B cell (primary cell): ENCODE measurements at regions not wholly inside any gene's neighbourhood (a gene's known extent, or its start where the extent isn't known, plus 50 kb on each side); places are given as distances from the start of the nearest gene placed in this dataset.

Source experiments
- ATAC-seq: fragments of 200-7000 bp; cut with Tn5 transposase; one replicate; pipeline ENCODE4 v1.10.0; 2021; ENCODE audit warnings: low read depth, mild to moderate bottlenecking, moderate number of reproducible peaks, moderate library complexity
- CTCF ChIA-PET: fragments of 350-600 bp; sonication (Branson Sonifier 250); formaldehyde crosslinking; loops from one replicate; lab custom pipeline; 2021; ENCODE audit warnings: antibody characterized with exemption, inconsistent platforms; lab: Charles Lee
- POLR2A ChIA-PET: fragments of 350-600 bp; sonication (Branson Sonifier 250); formaldehyde crosslinking; loops from one replicate; lab custom pipeline; 2021; ENCODE audit warnings: antibody characterized with exemption; lab: Charles Lee
- DNase-seq: peaks from one replicate; pipeline ENCODE4 v3.0.0; 2013
- H2AFZ ChIP-seq: 2 replicates; pipeline ENCODE4 v1.6.1; 2012; ENCODE audit warnings: mild to moderate bottlenecking, low read depth, low read length; ENCODE audit not compliant: insufficient read depth, poor library complexity, severe bottlenecking
- H3K27ac ChIP-seq, 2 donors: 1 replicate in 1 of 2; 2 replicates in 1 of 2; pipeline ENCODE4 v1.5.1; 2012 to 2013; ENCODE audit warnings: low read length in 2 of 2, mild to moderate bottlenecking in 2 of 2, moderate library complexity in 1 of 2
- H3K27me3 ChIP-seq, 4 experiments: fragments of 200-600 bp in 1 of 4; sonication (generic) in 1 of 4; replicated peaks in 1 of 4; 1 replicate in 2 of 4; 2 replicates in 2 of 4; pipeline versions ENCODE4 v1.6.1 to v1.7.0; 2013 to 2016; ENCODE audit warnings: low read length in 3 of 4, mild to moderate bottlenecking in 2 of 4, mixed read lengths in 1 of 4, moderate library complexity in 1 of 4; ENCODE audit not compliant: insufficient read depth in 4 of 4, control insufficient read depth in 3 of 4; ENCODE audit errors: control extremely low read depth in 1 of 4
- H3K36me3 ChIP-seq, 2 experiments: replicated peaks in 1 of 2; 1 replicate in 1 of 2; 2 replicates in 1 of 2; pipeline versions ENCODE4 v1.6.1 to v1.7.1; 2013; ENCODE audit warnings: low read length in 1 of 2; ENCODE audit not compliant: insufficient read depth in 2 of 2, control insufficient read depth in 1 of 2; ENCODE audit errors: control extremely low read depth in 1 of 2, extremely low read depth in 1 of 2
- H3K4me1 ChIP-seq, 2 donors: fragments of 200-600 bp in 1 of 2; sonication (generic) in 1 of 2; 1 replicate in 1 of 2; 2 replicates in 1 of 2; pipeline versions ENCODE4 v1.5.1 to v1.6.1; 2013 to 2017; ENCODE audit warnings: low read length in 2 of 2; ENCODE audit not compliant: control insufficient read depth in 2 of 2, insufficient read depth in 2 of 2
- H3K4me2 ChIP-seq: replicated peaks from 2 replicates; pipeline ENCODE3; 2012; ENCODE audit warnings: mild to moderate bottlenecking, low read depth, low read length; ENCODE audit not compliant: poor library complexity, severe bottlenecking
- H3K4me3 ChIP-seq, 5 experiments: fragments of 200-600 bp in 1 of 5; sonication (generic) in 1 of 5; 1 replicate in 3 of 5; 2 replicates in 2 of 5; pipeline versions ENCODE4 v1.5.1 to v1.7.0; 2011 to 2016; ENCODE audit warnings: low read length in 4 of 5, mild to moderate bottlenecking in 4 of 5, low read depth in 2 of 5, control low read depth in 1 of 5, moderate library complexity in 1 of 5; ENCODE audit not compliant: insufficient read depth in 1 of 5; ENCODE audit errors: control extremely low read depth in 1 of 5, extremely low read depth in 1 of 5
- H3K79me2 ChIP-seq: fragments of 200-600 bp; sonication (generic); one replicate; pipeline ENCODE4 v1.6.0; 2016; ENCODE audit warnings: low read length; ENCODE audit not compliant: control insufficient read depth, insufficient read depth
- H3K9ac ChIP-seq: fragments of 200-600 bp; sonication (generic); 2 replicates; pipeline ENCODE4 v1.6.1; 2017; ENCODE audit warnings: mild to moderate bottlenecking, low read length, moderate library complexity
- H3K9me3 ChIP-seq, 3 donors: one replicate each; pipeline versions ENCODE4 v1.6.1 to v1.7.1; 2013; ENCODE audit warnings: low read length in 2 of 3; ENCODE audit not compliant: control insufficient read depth in 2 of 3, insufficient read depth in 1 of 3; ENCODE audit errors: control extremely low read depth in 1 of 3
- H4K20me1 ChIP-seq: 2 replicates; pipeline ENCODE4 v1.6.0; 2012; ENCODE audit warnings: mild to moderate bottlenecking, low read length; ENCODE audit not compliant: insufficient read depth, control insufficient read depth, poor library complexity, severe bottlenecking
- H3K27ac Mint-ChIP-seq: one replicate; pipeline ENCODE4 v1.8.0; 2021; ENCODE audit warnings: mixed read lengths
- H3K27me3 Mint-ChIP-seq: one replicate; pipeline ENCODE4 v1.8.0; 2021; ENCODE audit warnings: mixed read lengths
- H3K4me1 Mint-ChIP-seq: one replicate; pipeline ENCODE4 v1.8.0; 2021; ENCODE audit warnings: mixed read lengths
- H3K4me3 Mint-ChIP-seq: one replicate; pipeline ENCODE4 v1.8.0; 2021; ENCODE audit warnings: mixed read lengths
- H3K9me3 Mint-ChIP-seq: one replicate; pipeline ENCODE4 v1.8.0; 2022; ENCODE audit warnings: mixed read lengths; ENCODE audit not compliant: insufficient read depth
- EZH2 ChIP-seq: IDR thresholded peaks from 2 replicates; pipeline ENCODE4 v1.6.1; 2012; ENCODE audit warnings: borderline replicate concordance, low read depth, mild to moderate bottlenecking, moderate library complexity, low read length; ENCODE audit not compliant: insufficient read depth, poor library complexity, severe bottlenecking
- WGBS: methylation state at CpG from one replicate; pipeline ENCODE4 v1.1.5; 2013; ENCODE audit warnings: missing lambda C conversion rate; ENCODE audit not compliant: insufficient coverage; 5-methylcytosine and 5-hydroxymethylcytosine counted together
- intact Hi-C: fragments of 100-400 bp; cut with micrococcal nuclease; formaldehyde crosslinking; loops from one replicate; pipeline ENCODE4 v1.10.0; 2022
- TF ChIP-seq, protein P1 (sequence below): fragments of 200-600 bp; IDR thresholded peaks from one replicate; pipeline ENCODE4 v1.8.0; 2022; ENCODE audit warnings: antibody characterized with exemption, mild to moderate bottlenecking

DNA sequence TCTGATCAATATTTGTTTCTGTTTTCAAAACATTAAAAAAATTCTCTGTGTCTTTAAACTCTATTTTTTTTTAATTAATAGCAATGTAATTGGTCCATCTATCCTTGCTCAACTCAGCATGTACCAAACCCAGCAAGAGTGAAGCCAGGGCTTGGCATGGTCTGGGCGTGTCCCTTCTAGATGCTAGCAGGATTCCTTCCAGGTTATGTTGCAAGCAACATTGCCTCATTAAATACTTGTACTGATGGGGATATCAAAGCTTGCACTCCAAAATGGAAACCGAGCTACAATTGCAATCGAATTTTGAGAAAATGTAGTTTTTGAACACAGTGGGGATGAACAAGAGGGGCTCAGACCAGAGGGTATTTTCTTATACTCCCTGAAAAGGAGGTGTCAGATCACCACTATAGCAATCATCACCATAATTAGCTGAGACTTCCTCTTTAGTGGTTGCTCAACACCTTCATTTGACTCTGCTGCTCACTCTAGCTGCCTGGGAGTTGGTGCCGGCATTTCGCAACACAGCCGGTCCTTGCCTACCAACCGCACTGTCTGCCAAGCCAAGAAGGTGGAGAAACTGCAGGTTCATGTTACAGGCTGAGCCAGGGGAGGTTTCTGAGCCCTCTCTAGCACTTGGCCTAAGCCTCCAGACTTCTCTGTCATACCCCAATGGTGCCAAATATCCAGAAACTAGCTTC, 67.8 kb upstream of the RALGAPA2 start:
- no peak for ATAC-seq
- peak; percentile 12 for DNase-seq
- no peaks in the 10 kb centered on the region for H3K9me3 Mint-ChIP-seq
- H3K27me3 Mint-ChIP-seq, result peaks cover 23% of the 10 kb centered on the region
- no peak overlapping the region for H3K4me3 Mint-ChIP-seq
- 17% methylated on average over 5 of the region's 7 CpGs for WGBS
- H3K4me1 Mint-ChIP-seq, result peaks cover 5% of the 10 kb centered on the region
- Histone ChIP-seq H3K79me2 (no peaks in the 10 kb centered on the region), H3K27me3 (peaks cover 0 to 3% (median 3%) of the 10 kb centered on the region in 4 experiments), H3K4me3 (no peak overlapping the region), H3K9ac (no peak overlapping the region), H3K36me3 (no peaks in the 10 kb centered on the region), H3K4me1 (peaks cover 0 to 5% of the 10 kb centered on the region in 2 donors), H2AFZ (peak overlapping the region; percentile 31), H4K20me1 (no peaks in the 10 kb centered on the region), H3K4me2 (no peak overlapping the region), H3K27ac (no peak overlapping the region), H3K9me3 (no peaks in the 10 kb centered on the region)
- TF ChIP-seq, protein P1, sequence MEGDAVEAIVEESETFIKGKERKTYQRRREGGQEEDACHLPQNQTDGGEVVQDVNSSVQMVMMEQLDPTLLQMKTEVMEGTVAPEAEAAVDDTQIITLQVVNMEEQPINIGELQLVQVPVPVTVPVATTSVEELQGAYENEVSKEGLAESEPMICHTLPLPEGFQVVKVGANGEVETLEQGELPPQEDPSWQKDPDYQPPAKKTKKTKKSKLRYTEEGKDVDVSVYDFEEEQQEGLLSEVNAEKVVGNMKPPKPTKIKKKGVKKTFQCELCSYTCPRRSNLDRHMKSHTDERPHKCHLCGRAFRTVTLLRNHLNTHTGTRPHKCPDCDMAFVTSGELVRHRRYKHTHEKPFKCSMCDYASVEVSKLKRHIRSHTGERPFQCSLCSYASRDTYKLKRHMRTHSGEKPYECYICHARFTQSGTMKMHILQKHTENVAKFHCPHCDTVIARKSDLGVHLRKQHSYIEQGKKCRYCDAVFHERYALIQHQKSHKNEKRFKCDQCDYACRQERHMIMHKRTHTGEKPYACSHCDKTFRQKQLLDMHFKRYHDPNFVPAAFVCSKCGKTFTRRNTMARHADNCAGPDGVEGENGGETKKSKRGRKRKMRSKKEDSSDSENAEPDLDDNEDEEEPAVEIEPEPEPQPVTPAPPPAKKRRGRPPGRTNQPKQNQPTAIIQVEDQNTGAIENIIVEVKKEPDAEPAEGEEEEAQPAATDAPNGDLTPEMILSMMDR, result no peak
- TF ChIP-seq EZH2, result no peak
- ChIA-PET CTCF (no interaction called here), POLR2A (no interaction called here)
- H3K27ac Mint-ChIP-seq, result no peak overlapping the region
- intact Hi-C loops, result no loop called here

DNA sequence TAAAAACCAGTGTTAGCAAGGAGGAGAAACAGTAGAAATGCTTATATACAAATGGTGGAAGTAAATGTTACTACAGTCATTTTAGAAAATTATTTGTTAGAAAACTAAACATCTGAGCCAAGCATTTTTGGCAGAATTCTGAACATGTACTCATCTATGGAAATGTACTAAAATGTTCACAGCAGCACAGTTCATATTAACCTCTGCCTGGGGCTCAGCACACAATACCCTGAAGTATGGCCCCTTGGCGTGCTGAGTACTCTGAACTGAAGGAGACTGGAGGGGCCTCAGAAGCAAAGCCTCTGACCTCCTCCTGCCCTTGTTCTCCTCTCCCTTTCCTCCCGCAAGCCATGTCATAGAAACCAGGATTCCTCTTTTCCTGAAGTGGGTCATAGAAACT, 66.2 kb upstream of the RALGAPA2 start:
- no peaks in the 10 kb centered on the region for H3K36me3 ChIP-seq
- no peak overlapping the region for H3K4me2 ChIP-seq
- H2AFZ ChIP-seq, result no peak overlapping the region
- Mint-ChIP-seq H3K27ac (no peak overlapping the region), H3K4me1 (peaks cover 5% of the 10 kb centered on the region), H3K9me3 (no peaks in the 10 kb centered on the region), H3K27me3 (peaks cover 33% of the 10 kb centered on the region), H3K4me3 (no peak overlapping the region)
- H3K27me3 ChIP-seq, result peaks cover 0 to 3% (median 3%) of the 10 kb centered on the region in 4 experiments
- CTCF ChIA-PET, result no interaction called here
- no peak for ATAC-seq
- no peak for DNase-seq
- no peaks in the 10 kb centered on the region for H4K20me1 ChIP-seq
- POLR2A ChIA-PET, result no interaction called here
- WGBS, result 100% methylated on average over 1 of the region's 2 CpGs
- no peak overlapping the region for H3K9ac ChIP-seq
- peaks cover 0 to 5% of the 10 kb centered on the region in 2 donors for H3K4me1 ChIP-seq
- TF ChIP-seq EZH2, result no peak
- TF ChIP-seq, protein P1, result no peak
- intact Hi-C loops, result no loop called here
- no peaks in the 10 kb centered on the region for H3K79me2 ChIP-seq
- no peak overlapping the region for H3K4me3 ChIP-seq
- H3K27ac ChIP-seq, result no peak overlapping the region
- no peaks in the 10 kb centered on the region for H3K9me3 ChIP-seq
